Suprapubic skin (tissue), 4 donors: ENCODE measurements at regions not wholly inside any gene's neighbourhood (a gene's known extent, or its start where the extent isn't known, plus 50 kb on each side); places are given as distances from the start of the nearest gene placed in this dataset.

Experiments used
- DNase-seq, 2 donors: peaks; one replicate each; pipeline ENCODE4 v3.0.0-alpha.2; 2019; ENCODE audit warnings: low spot score in 2 of 2
- H3K27ac ChIP-seq: fragments of 200-600 bp; sonication (generic); one replicate; pipeline ENCODE4 v1.5.1; 2019
- H3K27me3 ChIP-seq: fragments of 200-600 bp; sonication (generic); one replicate; pipeline ENCODE4 v1.5.1; 2019
- H3K36me3 ChIP-seq: fragments of 200-600 bp; sonication (generic); one replicate; pipeline ENCODE4 v1.5.1; 2019
- H3K4me1 ChIP-seq: fragments of 200-600 bp; sonication (generic); one replicate; pipeline ENCODE4 v1.5.1; 2019
- H3K4me3 ChIP-seq: fragments of 200-600 bp; sonication (generic); one replicate; pipeline ENCODE4 v1.5.1; 2019; ENCODE audit warnings: mild to moderate bottlenecking
- H3K9me3 ChIP-seq: fragments of 200-600 bp; sonication (generic); one replicate; pipeline ENCODE4 v1.5.1; 2019
- EP300 ChIP-seq: sonication (generic); formaldehyde crosslinking; IDR thresholded peaks from one replicate; pipeline ENCODE4 v1.6.1; 2017; ENCODE audit warnings: antibody characterized with exemption
- POLR2A ChIP-seq, 2 donors: fragments of 450-650 bp; IDR thresholded peaks; one replicate each; pipeline ENCODE4 v1.6.1; 2017; ENCODE audit warnings: antibody characterized with exemption in 2 of 2, mild to moderate bottlenecking in 2 of 2, moderate library complexity in 2 of 2
- POLR2AphosphoS5 ChIP-seq, 3 donors: sonication (generic); formaldehyde crosslinking; IDR thresholded peaks; one replicate each; pipeline ENCODE4 v1.6.1; 2017; ENCODE audit warnings: antibody characterized with exemption in 3 of 3
- WGBS: methylation state at CpG from one replicate; pipeline ENCODE4 v1.1.5; 2018; 5-methylcytosine and 5-hydroxymethylcytosine counted together
- TF ChIP-seq, protein P1 (sequence below), 2 donors: fragments of 200-600 bp in 1 of 2; fragments of 450-650 bp in 1 of 2; sonication (generic) in 1 of 2; IDR thresholded peaks; one replicate each; pipeline ENCODE4 v1.5.1; 2016 to 2019; ENCODE audit warnings: antibody characterized with exemption in 2 of 2, mild to moderate bottlenecking in 1 of 2, moderate library complexity in 1 of 2

- no peaks in the 10 kb centered on the region for H3K27me3 ChIP-seq
- no peak for TF ChIP-seq POLR2A (IDR thresholded peaks at IDR 0.05)
- TF ChIP-seq POLR2AphosphoS5 (IDR thresholded peaks at IDR 0.05): no peak
- TF ChIP-seq EP300: no peak
- TF ChIP-seq, protein P1, sequence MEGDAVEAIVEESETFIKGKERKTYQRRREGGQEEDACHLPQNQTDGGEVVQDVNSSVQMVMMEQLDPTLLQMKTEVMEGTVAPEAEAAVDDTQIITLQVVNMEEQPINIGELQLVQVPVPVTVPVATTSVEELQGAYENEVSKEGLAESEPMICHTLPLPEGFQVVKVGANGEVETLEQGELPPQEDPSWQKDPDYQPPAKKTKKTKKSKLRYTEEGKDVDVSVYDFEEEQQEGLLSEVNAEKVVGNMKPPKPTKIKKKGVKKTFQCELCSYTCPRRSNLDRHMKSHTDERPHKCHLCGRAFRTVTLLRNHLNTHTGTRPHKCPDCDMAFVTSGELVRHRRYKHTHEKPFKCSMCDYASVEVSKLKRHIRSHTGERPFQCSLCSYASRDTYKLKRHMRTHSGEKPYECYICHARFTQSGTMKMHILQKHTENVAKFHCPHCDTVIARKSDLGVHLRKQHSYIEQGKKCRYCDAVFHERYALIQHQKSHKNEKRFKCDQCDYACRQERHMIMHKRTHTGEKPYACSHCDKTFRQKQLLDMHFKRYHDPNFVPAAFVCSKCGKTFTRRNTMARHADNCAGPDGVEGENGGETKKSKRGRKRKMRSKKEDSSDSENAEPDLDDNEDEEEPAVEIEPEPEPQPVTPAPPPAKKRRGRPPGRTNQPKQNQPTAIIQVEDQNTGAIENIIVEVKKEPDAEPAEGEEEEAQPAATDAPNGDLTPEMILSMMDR (IDR thresholded peaks at IDR 0.05): no peak
- WGBS: 78% methylated on average over 2 of the region's 2 CpGs
- H3K4me3 ChIP-seq: no peak overlapping the region
- H3K36me3 ChIP-seq: no peaks in the 10 kb centered on the region
- no peak for DNase-seq
- H3K4me1 ChIP-seq: no peaks in the 10 kb centered on the region
- no peaks in the 10 kb centered on the region for H3K9me3 ChIP-seq
- H3K27ac ChIP-seq: no peak overlapping the region
Measured at GRCh38 chr2:122366427-122366826, 611.0 kb downstream of the TSN start.

- no peaks in the 10 kb centered on the region for H3K4me1 ChIP-seq
- DNase-seq: no peak
- WGBS: 74% methylated on average over 7 of the region's 7 CpGs
- H3K9me3 ChIP-seq: no peaks in the 10 kb centered on the region
- no peak overlapping the region for H3K4me3 ChIP-seq
- H3K27ac ChIP-seq: no peak overlapping the region
- H3K36me3 ChIP-seq: no peaks in the 10 kb centered on the region
- TF ChIP-seq POLR2AphosphoS5 (IDR thresholded peaks at IDR 0.05) (no peak), EP300 (no peak), POLR2A (IDR thresholded peaks at IDR 0.05) (no peak)
- TF ChIP-seq, protein P1 (IDR thresholded peaks at IDR 0.05): no peak
- no peaks in the 10 kb centered on the region for H3K27me3 ChIP-seq
Measured at GRCh38 chr2:122366969-122367645, 611.7 kb downstream of the TSN start.

GRCh38 chr2:122367646-122368010, 612.2 kb downstream of the TSN start:
- Histone ChIP-seq H3K4me3 (no peak overlapping the region), H3K36me3 (no peaks in the 10 kb centered on the region), H3K27me3 (no peaks in the 10 kb centered on the region), H3K9me3 (no peaks in the 10 kb centered on the region), H3K4me1 (no peaks in the 10 kb centered on the region), H3K27ac (no peak overlapping the region)
- WGBS: 68% methylated on average over 2 of the region's 2 CpGs
- no peak for DNase-seq
- TF ChIP-seq, protein P1 (IDR thresholded peaks at IDR 0.05): no peak
- no peak for TF ChIP-seq EP300
- no peak for TF ChIP-seq POLR2A (IDR thresholded peaks at IDR 0.05)
- TF ChIP-seq POLR2AphosphoS5 (IDR thresholded peaks at IDR 0.05): no peak

DNA sequence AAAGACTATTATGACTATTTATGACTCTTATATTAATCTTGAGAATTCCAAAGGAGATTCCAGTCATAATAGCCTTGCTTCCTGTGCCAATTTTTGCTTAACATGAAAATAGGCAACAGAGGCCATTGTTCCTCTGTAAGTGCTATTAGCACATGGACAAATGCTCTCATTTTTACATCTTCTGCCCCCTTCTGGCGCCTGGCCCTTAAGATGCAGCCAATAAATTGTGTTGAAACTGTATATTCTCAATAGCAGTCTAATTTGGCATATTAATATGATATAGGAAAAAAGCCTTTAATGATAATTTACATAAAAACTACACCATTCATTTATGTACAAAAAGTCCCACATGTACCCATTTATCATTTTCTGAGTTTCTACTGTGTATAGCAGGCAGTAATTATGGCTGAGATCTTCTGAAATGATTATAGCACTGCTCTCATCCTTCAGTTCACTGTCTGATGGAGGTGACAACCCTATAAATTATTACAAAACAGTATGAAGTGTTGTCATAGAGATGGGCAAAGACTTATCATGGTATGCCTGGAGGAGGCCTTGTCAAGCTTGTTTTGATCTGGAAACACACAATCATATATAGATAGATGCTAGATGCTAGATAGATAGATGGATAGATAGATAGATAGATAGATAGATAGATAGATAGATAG, 613.3 kb downstream of the TSN start:
- H3K4me1 ChIP-seq: no peaks in the 10 kb centered on the region
- 53% methylated on average over 1 of the region's 1 CpG for WGBS
- H3K27me3 ChIP-seq: no peaks in the 10 kb centered on the region
- no peak overlapping the region for H3K27ac ChIP-seq
- peaks cover 4% of the 10 kb centered on the region for H3K9me3 ChIP-seq
- H3K36me3 ChIP-seq: no peaks in the 10 kb centered on the region
- TF ChIP-seq EP300: no peak
- TF ChIP-seq, protein P1 (IDR thresholded peaks at IDR 0.05): no peak
- TF ChIP-seq POLR2A (IDR thresholded peaks at IDR 0.05): no peak
- no peak for TF ChIP-seq POLR2AphosphoS5 (IDR thresholded peaks at IDR 0.05)
- no peak for DNase-seq
- no peak overlapping the region for H3K4me3 ChIP-seq

DNA sequence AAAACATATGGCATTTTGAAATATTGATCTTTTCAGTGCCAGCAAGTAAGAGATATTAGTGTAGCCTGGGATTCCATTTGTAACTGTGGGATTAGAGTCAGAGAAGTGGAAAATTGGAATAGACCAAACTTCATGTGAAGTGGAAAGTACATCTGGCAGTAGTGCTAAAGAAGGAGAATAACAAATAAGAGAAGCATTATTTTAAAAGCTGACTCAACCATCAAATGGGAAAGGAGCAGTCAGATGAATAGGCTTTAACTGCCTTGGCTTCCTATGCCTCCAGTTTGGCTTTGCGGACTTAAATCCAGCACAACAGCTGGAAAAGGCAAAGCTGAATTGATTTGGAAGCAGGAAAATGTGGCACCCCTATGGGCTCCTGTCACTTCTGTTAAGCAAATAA, 623.1 kb downstream of the TSN start:
- WGBS: 93% methylated on average over 1 of the region's 1 CpG
- Histone ChIP-seq H3K4me1 (no peaks in the 10 kb centered on the region), H3K27ac (no peak overlapping the region), H3K4me3 (no peak overlapping the region), H3K36me3 (no peaks in the 10 kb centered on the region), H3K27me3 (no peaks in the 10 kb centered on the region), H3K9me3 (no peaks in the 10 kb centered on the region)
- no peak for DNase-seq
- no peak for TF ChIP-seq EP300
- TF ChIP-seq, protein P1 (IDR thresholded peaks at IDR 0.05): no peak
- TF ChIP-seq POLR2A (IDR thresholded peaks at IDR 0.05): no peak
- no peak for TF ChIP-seq POLR2AphosphoS5 (IDR thresholded peaks at IDR 0.05)
